Muscle of back (tissue), 3 donors: ENCODE measurements at regions not wholly inside any gene's neighbourhood (a gene's known extent, or its start where the extent isn't known, plus 50 kb on each side); places are given as distances from the start of the nearest gene placed in this dataset.

Experiments used
- DNase-seq, 3 donors: peaks; one replicate each; pipeline versions ENCODE4 v3.0.0 to v3.0.0-alpha.2; 2013

DNA sequence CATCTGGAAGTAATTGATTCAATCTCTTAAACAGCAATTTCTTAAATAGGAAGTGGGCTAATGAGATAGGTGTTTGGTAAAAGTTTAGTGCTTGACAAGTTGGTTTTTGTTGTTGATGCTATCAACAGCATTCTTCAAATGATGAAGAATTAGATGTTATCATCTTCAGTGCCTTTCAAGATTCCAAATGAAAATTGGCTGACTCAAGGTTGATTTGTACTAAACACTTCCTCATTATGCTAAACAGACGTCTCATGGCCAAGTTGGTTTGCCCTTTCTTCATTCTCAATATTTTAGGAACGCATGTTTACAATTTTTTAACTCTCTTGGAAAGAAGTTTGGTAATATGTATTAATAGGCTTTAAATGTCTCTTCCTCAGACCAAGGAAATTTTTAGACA, 86.0 kb downstream of the MID1IP1 start:
- DNase-seq, result no peak

DNA sequence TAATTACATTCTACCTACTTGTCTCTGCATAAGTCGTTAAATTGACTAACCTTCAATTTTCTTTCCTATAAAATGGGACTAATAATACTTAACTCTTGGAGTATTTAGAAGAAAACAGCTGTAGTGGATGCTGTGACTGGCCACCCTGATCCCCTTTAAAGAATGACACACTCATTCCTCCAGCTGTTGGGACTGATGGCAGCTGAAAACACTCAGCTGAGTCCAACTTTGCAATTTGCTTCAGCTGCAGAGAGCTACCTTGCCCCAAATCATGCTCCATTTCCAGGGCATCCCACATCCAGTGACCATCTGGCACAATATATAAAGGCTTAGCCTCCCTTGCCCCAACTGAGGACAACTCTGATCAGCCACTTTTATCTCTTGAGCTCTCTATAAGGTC, 89.1 kb downstream of the MID1IP1 start:
- DNase-seq, result no peak

DNA sequence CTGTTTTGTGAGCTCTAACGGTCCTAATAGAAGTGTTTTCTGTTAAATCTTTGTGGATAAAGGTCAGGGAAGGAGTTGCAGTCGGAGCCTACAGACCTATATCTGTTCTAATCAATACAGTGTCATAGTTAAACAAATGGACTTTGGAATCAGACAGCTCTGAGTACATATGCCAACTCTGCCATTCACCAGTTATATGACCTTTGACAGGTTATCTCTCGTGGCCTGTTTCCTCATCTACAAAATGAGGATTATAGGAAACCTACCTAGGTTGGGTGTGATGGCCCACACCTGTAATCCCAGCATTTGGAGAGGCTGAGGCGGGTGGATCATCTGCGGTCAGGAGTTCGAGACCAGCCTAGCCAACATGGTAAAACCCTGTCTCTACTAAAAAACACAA, 89.7 kb downstream of the MID1IP1 start:
- no peak for DNase-seq

DNA sequence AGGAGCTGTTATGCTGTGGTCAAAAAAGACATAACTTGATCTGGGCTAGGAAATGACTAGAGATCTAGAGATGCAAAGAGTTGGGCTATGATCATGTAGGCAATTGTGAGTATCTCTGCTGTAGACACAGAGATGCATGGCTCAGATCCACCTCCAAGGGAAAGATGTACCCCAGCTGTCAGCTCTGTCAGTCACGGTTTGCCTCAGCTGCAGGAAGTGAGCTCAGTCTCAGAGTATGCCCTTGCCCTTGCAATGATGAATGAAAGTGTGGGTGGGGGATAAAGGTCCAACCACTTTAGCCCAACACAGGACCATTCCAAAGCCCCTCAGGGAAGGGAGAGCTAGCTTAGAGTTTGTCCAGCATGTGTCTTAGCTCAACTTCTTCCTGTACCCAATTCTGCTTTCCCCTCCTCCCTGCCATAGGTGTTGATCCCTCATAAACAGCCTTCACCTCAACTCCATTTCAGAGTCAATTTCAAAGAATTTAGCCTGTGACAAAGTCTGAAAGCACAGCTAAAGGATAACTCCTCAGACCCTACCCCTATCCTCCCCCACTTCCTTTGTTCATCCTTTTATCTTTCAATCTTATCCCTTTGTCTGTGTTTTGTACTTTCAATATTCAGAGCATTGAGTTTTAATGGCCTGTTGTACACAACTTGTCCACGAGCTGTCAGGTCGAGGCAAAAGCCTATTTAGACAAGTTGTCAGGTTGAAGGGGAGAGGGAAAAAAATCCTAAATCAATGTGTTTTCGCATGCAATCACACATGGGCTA, 90.6 kb downstream of the MID1IP1 start:
- DNase-seq, result peak in 1 of 3 donors; percentile 40

GRCh38 chrX:38893441-38893840, 92.2 kb downstream of the MID1IP1 start:
- no peak for DNase-seq

GRCh38 chrX:38895775-38896174, 94.5 kb downstream of the MID1IP1 start:
- no peak for DNase-seq

GRCh38 chrX:38896724-38897298, 95.6 kb downstream of the MID1IP1 start:
- DNase-seq, result no peak

DNA sequence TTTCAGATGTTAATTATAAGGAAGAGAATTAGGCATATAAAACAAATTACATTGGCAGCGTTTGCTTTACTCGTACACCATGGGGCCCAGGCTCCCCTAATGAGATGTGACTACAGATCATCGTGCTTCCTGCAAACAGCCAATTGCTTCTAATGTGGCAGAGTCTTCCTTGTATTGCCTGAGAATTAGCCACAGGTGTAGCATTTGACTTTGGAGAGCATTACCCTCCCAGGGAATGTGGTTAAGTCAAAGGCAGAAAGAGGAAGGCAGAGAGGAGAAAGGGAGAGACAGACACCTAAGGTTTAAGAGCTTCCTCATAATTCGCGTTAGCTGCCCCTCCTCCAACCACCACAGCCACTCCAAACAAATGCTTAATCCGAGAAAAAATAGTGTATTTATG, 97.0 kb downstream of the MID1IP1 start:
- no peak for DNase-seq

GRCh38 chrX:38899650-38900049, 98.4 kb downstream of the MID1IP1 start:
- DNase-seq, result no peak

GRCh38 chrX:38900719-38901118, 99.5 kb downstream of the MID1IP1 start:
- DNase-seq, result no peak

DNA sequence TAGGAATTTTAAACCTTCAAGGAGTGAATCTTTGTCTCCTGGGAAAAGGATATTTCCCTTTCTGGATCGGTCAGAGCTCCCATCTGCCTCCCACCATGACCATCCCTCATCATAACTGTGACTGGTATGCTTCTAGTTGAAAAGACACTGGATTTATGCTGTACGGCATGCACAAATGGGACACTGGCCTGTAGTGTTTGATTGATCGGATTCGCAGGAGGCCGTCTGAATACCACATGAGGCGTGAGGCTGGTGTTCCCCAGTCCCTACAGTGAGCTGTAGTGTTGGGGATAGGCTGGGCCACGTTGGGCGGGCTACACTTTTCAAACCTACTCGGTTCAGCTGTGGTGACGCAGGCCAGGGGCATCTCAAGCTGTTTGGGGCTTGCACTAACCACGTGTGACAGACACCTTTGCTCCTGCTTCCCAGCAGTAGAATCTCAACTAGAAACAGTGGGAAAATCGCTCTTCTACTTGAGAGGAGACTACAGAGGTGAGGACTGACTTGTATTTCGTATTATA, 101.8 kb downstream of the MID1IP1 start:
- DNase-seq, result no peak

- no peak for DNase-seq
Observed at GRCh38 chrX:38916801-38917200, 115.5 kb downstream of the MID1IP1 start.

DNA sequence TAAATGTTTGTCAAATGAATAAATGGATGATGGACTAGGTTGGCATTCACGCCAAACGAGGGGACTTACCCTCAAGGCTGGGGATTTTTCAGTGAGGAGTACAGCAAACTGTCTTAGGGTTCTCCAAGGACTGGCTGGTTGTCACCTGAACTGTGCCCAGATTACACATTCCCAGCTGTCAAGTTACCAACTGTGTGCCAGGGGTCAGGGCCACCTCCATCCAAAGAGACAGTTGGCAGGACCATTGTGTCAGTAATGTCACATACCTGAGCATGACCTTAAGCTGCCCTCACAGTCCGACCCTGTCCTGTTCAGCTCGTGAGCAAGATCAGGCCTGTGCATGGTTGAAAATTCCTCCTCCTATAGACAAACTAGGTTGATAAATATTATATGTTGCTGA, 116.7 kb downstream of the MID1IP1 start:
- DNase-seq, result no peak

GRCh38 chrX:38919202-38919601, 117.9 kb downstream of the MID1IP1 start:
- no peak for DNase-seq

GRCh38 chrX:38919853-38920528, 118.7 kb downstream of the MID1IP1 start:
- DNase-seq, result no peak

- DNase-seq, result no peak
Observed at GRCh38 chrX:38923451-38923969, 122.3 kb downstream of the MID1IP1 start.

- no peak for DNase-seq
Observed at GRCh38 chrX:38927592-38927991, 126.3 kb downstream of the MID1IP1 start.

GRCh38 chrX:38929966-38930421, 128.7 kb downstream of the MID1IP1 start:
- DNase-seq, result peak in 1 of 3 donors; percentile 13

DNA sequence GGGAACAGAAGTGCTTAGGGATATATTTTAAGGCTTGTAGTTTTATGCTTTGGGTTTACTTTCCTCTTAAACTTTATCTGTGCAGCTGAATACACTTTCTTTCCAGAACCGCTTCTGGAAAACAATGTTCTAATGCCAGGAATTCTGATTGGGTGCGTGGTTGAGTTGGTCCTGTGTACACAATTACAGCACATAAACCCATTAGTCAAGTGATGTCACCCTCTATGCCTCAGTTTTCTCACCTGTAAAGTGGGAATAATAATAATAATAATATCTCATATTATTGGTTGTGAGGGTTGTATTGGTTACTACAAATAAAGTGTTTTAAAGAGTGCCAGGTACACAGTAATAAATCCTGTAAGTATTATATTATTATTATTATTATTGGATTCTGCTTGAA, 129.2 kb downstream of the MID1IP1 start:
- DNase-seq, result no peak

GRCh38 chrX:38935561-38935960, 134.3 kb downstream of the MID1IP1 start:
- DNase-seq, result no peak

DNA sequence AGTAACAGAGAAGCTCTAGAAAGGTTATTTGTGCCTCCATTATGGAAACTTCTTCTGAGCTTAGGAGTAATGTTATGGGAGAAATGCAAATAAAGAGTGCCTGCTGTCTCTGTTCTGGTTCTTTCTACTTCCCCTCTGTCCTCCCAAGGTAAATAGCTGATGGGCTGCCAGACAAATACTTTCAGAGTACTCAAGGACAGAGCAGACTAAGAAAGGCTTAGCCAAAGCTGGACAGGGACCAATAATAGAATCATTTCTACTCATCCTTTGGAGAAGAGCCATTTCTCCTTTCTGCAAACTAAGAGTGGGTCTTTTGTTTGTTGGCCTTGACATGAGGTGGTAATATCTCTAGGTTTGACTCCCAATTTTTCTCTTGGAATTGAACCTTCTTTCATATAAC, 136.1 kb downstream of the MID1IP1 start:
- no peak for DNase-seq

DNA sequence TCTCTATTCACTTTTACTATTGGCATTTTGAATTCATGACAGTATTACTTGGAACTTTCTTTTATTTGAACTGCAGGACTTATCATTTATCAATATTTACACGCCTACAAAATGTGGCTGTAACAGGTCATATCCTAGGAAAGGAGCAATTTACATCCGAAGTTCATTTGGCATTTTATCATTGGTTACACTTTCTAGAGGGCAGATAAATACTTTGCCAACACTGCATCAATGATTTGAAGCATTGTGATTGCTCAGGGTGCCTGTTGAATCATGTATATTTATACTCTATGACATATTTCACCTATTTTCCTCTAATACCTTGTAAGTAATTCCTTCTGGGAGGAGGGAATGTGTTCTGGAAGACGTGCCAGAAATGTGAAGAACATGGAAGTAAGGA, 136.7 kb downstream of the MID1IP1 start:
- DNase-seq, result no peak

GRCh38 chrX:38939067-38939466, 137.8 kb downstream of the MID1IP1 start:
- peak in 1 of 3 donors; percentile 25 for DNase-seq
